Heart left ventricle (tissue), 16 donors: ENCODE measurements at regions not wholly inside any gene's neighbourhood (a gene's known extent, or its start where the extent isn't known, plus 50 kb on each side); places are given as distances from the start of the nearest gene placed in this dataset.

Experiments used
- ATAC-seq, 4 donors: fragments of 200-7000 bp; cut with Tn5 transposase; one replicate each; pipeline ENCODE4 v1.9.1; 2020 to 2022; ENCODE audit warnings: moderate library complexity in 4 of 4, mild to moderate bottlenecking in 3 of 4, moderate number of reproducible peaks in 1 of 4
- DNase-seq, 5 donors: peaks; one replicate each; pipeline ENCODE4 v3.0.0-alpha.2; 2020
- H3K27ac ChIP-seq, 12 donors: fragments of 200-600 bp; sonication (generic) in 4 of 12; one replicate each; pipeline versions ENCODE4 v1.5.0 to v1.8.0; 2016 to 2022; ENCODE audit warnings: mild to moderate bottlenecking in 2 of 12
- H3K27me3 ChIP-seq, 9 donors: fragments of 200-600 bp; sonication (generic) in 2 of 9; one replicate each; pipeline versions ENCODE4 v1.5.1 to v1.8.0; 2016 to 2022; ENCODE audit warnings: mild to moderate bottlenecking in 3 of 9
- H3K36me3 ChIP-seq, 9 donors: fragments of 200-600 bp; sonication (generic) in 2 of 9; one replicate each; pipeline versions ENCODE4 v1.5.0 to v1.8.0; 2018 to 2022; ENCODE audit warnings: mild to moderate bottlenecking in 2 of 9
- H3K4me1 ChIP-seq, 12 donors: fragments of 200-600 bp; sonication (generic) in 4 of 12; one replicate each; pipeline versions ENCODE4 v1.5.0 to v1.8.0; 2016 to 2022; ENCODE audit warnings: mild to moderate bottlenecking in 3 of 12
- H3K4me3 ChIP-seq, 12 donors: fragments of 200-600 bp; sonication (generic) in 4 of 12; one replicate each; pipeline versions ENCODE4 v1.5.0 to v1.8.0; 2017 to 2022; ENCODE audit warnings: mild to moderate bottlenecking in 9 of 12, moderate library complexity in 4 of 12
- H3K9me3 ChIP-seq, 12 donors: fragments of 200-600 bp; sonication (generic) in 4 of 12; one replicate each; pipeline versions ENCODE4 v1.5.0 to v1.8.0; 2016 to 2022; ENCODE audit warnings: mild to moderate bottlenecking in 1 of 12
- CTCF ChIP-seq, 12 donors: fragments of 200-600 bp; sonication (generic) in 4 of 12; IDR thresholded peaks; one replicate each; pipeline versions ENCODE4 v1.5.0 to v1.8.0; 2018 to 2022; ENCODE audit warnings: antibody characterized with exemption in 12 of 12, mild to moderate bottlenecking in 5 of 12
- POLR2A ChIP-seq, 2 donors: fragments of 450-650 bp; IDR thresholded peaks; one replicate each; pipeline ENCODE4 v1.6.1; 2017; ENCODE audit warnings: antibody characterized with exemption in 2 of 2, mild to moderate bottlenecking in 2 of 2, moderate library complexity in 2 of 2
- WGBS, 4 donors: extraction: QIAGEN DNeasy Blood & Tissue Kit in 2 of 4; methylation state at CpG; one replicate each; pipeline versions ENCODE4 v1.1.5 to v1.1.7; 2013 to 2018; 5-methylcytosine and 5-hydroxymethylcytosine counted together
- intact Hi-C, 10 donors: fragments of 100-400 bp; cut with DNase I; formaldehyde crosslinking; loops; one replicate each; pipeline versions ENCODE4 v1.11.1 to v1.14.2; 2022
- donor health status: ischemic (EF 13 %, LVEDD 7.1; RV severe dilation, severe dysfunction).
- donor health status: healthy with polysubstance abuse.
- donor health status: DM: no; HTN: yes; CAD: no.
- donor health status: DM: no; HTN: no; CAD: no.
- donor health status: ischemic (EF 25% LVEDD 6.9; RV normal size, moderate dysfunction).
- donor health status: ischemic (EF 25% LVEDD 5.7; RV mildly dilated, moderate dysfunction).
- donor health status: healthy.
- donor health status: DM: yes; HTN: yes; CAD: no.
- donor health status: ischemic (EF 35%, LVEDD 5.7; RV mildly dilated, moderate dysfunction).
- donor health status: nonischemic (EF 11% LVEDD 7.7; RV severe dilation, severe dysfunction).
- donor health status: DM: yes; HTN: yes; CAD: no.
- donor health status: PGD.
- donor health status: ischemic (EF 29% LVEDD 5.4; RV normal size, mild dysfunction).
- donor health status: nonischemic (EF 23%, LVEDD 6.1; RV moderate dilation, normal function).

GRCh38 chr12:104815935-104816334, 142.2 kb downstream of the SLC41A2 start:
- Histone ChIP-seq H3K36me3 (no peaks in the 10 kb centered on the region), H3K9me3 (peaks cover 0 to 13% (median 0%) of the 10 kb centered on the region in 12 donors), H3K27ac (no peak overlapping the region), H3K4me3 (no peak overlapping the region), H3K27me3 (no peaks in the 10 kb centered on the region), H3K4me1 (no peaks in the 10 kb centered on the region)
- WGBS, 4 donors = 74 to 79% (median 75%) methylated on average over 5 of the region's 5 CpGs
- intact Hi-C loops = no loop called here
- DNase-seq = no peak
- TF ChIP-seq CTCF (IDR thresholded peaks at IDR 0.05) (no peak), POLR2A (IDR thresholded peaks at IDR 0.05) (no peak)
- no peak for ATAC-seq

GRCh38 chr12:104814944-104815343, 143.1 kb downstream of the SLC41A2 start:
- H3K27ac ChIP-seq = no peak overlapping the region
- no peak for DNase-seq
- no peaks in the 10 kb centered on the region for H3K4me1 ChIP-seq
- peaks cover 0 to 11% (median 0%) of the 10 kb centered on the region in 12 donors for H3K9me3 ChIP-seq
- no peaks in the 10 kb centered on the region for H3K27me3 ChIP-seq
- 62 to 89% (median 83%) methylated on average over 3 of the region's 3 CpGs for WGBS, 4 donors
- H3K36me3 ChIP-seq = no peaks in the 10 kb centered on the region
- TF ChIP-seq CTCF (IDR thresholded peaks at IDR 0.05) (no peak), POLR2A (IDR thresholded peaks at IDR 0.05) (no peak)
- intact Hi-C loops = no loop called here
- H3K4me3 ChIP-seq = no peak overlapping the region
- no peak for ATAC-seq
